BJ (cell line): ENCODE measurements at regions not wholly inside any gene's neighbourhood (a gene's known extent, or its start where the extent isn't known, plus 50 kb on each side); places are given as distances from the start of the nearest gene placed in this dataset.

Source experiments
- CTCF ChIA-PET: fragments of 350-600 bp; formaldehyde crosslinking; extraction: SDS; loops from one replicate; lab custom pipeline; 2021; ENCODE audit warnings: antibody characterized with exemption, inconsistent platforms; lab: Yijun Ruan, JAX
- POLR2A ChIA-PET: fragments of 300-600 bp; sonication (Branson Sonifier 250); formaldehyde crosslinking; extraction: SDS; loops from one replicate; lab custom pipeline; 2021; ENCODE audit warnings: antibody characterized with exemption; lab: Charles Lee
- DNase-seq: peaks from one replicate; pipeline ENCODE4 v3.0.0-alpha.2; 2011; ENCODE audit warnings: low read depth
- H3K27me3 ChIP-seq: 2 replicates; pipeline ENCODE4 v1.6.0; 2011; ENCODE audit warnings: low read length; ENCODE audit not compliant: control insufficient read depth, insufficient read depth
- H3K36me3 ChIP-seq: 2 replicates; pipeline ENCODE4 v1.5.1; 2011; ENCODE audit warnings: low read length; ENCODE audit not compliant: control insufficient read depth, insufficient read depth
- H3K4me3 ChIP-seq: 2 replicates; pipeline ENCODE4 v1.5.1; 2011; ENCODE audit warnings: low read depth, mild to moderate bottlenecking, control low read depth, low read length
- CTCF ChIP-seq: IDR thresholded peaks from 2 replicates; pipeline ENCODE4 v1.5.1; 2011; ENCODE audit warnings: low read depth, mild to moderate bottlenecking, control low read depth, inconsistent platforms, low read length, moderate library complexity; ENCODE audit not compliant: insufficient read depth

GRCh38 chr2:122734766-122735424 is 979.4 kb downstream of the TSN start:
- CTCF ChIA-PET, result no interaction called here
- no peak overlapping the region for H3K4me3 ChIP-seq
- TF ChIP-seq CTCF, result no peak
- POLR2A ChIA-PET, result no interaction called here
- no peaks in the 10 kb centered on the region for H3K36me3 ChIP-seq
- no peak for DNase-seq
- H3K27me3 ChIP-seq, result no peaks in the 10 kb centered on the region

- CTCF ChIA-PET, result no interaction called here
- Histone ChIP-seq H3K36me3 (no peaks in the 10 kb centered on the region), H3K27me3 (no peaks in the 10 kb centered on the region), H3K4me3 (no peak overlapping the region)
- POLR2A ChIA-PET, result no interaction called here
- TF ChIP-seq CTCF, result no peak
- DNase-seq, result no peak
Measured at GRCh38 chr2:122736279-122736678, 980.8 kb downstream of the TSN start.

- H3K4me3 ChIP-seq, result no peak overlapping the region
- no peaks in the 10 kb centered on the region for H3K27me3 ChIP-seq
- ChIA-PET POLR2A (no interaction called here), CTCF (no interaction called here)
- no peaks in the 10 kb centered on the region for H3K36me3 ChIP-seq
- DNase-seq, result no peak
- TF ChIP-seq CTCF, result no peak
Measured at GRCh38 chr2:122737429-122738077, 982.1 kb downstream of the TSN start.

GRCh38 chr2:122739732-122740593 is 984.5 kb downstream of the TSN start:
- Histone ChIP-seq H3K4me3 (no peak overlapping the region), H3K27me3 (no peaks in the 10 kb centered on the region), H3K36me3 (no peaks in the 10 kb centered on the region)
- ChIA-PET POLR2A (no interaction called here), CTCF (no interaction called here)
- DNase-seq, result no peak
- TF ChIP-seq CTCF, result no peak

GRCh38 chr2:122740594-122740948 is 985.1 kb downstream of the TSN start:
- DNase-seq, result no peak
- Histone ChIP-seq H3K27me3 (no peaks in the 10 kb centered on the region), H3K36me3 (no peaks in the 10 kb centered on the region), H3K4me3 (no peak overlapping the region)
- TF ChIP-seq CTCF, result no peak
- CTCF ChIA-PET, result no interaction called here
- POLR2A ChIA-PET, result no interaction called here
